ENCODE measurements at regions not wholly inside any gene's neighbourhood (a gene's known extent, or its start where the extent isn't known, plus 50 kb on each side); places are given as distances from the start of the nearest gene placed in this dataset.

DNA sequence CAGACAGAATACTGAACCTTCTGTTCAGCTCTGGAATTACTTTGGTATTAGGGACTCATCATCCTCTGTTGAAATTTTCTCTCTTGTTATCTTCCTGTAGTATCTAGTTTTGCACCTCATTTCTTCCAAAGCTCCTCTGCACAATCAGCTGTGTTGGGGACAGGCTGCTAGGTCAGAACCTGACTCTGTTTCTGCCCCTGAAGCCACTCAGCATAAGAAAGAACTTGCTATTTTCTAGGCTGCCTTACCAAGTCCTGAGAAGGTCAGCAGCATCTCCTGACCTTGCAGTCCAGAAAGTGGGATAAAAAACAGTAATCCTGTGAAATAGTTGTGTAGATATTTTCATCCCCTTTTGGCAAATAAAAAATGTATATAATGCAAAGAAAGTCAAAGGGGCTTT lies 862.6 kb downstream of the SORCS3 start:
- TF ChIP-seq, protein P1, sequence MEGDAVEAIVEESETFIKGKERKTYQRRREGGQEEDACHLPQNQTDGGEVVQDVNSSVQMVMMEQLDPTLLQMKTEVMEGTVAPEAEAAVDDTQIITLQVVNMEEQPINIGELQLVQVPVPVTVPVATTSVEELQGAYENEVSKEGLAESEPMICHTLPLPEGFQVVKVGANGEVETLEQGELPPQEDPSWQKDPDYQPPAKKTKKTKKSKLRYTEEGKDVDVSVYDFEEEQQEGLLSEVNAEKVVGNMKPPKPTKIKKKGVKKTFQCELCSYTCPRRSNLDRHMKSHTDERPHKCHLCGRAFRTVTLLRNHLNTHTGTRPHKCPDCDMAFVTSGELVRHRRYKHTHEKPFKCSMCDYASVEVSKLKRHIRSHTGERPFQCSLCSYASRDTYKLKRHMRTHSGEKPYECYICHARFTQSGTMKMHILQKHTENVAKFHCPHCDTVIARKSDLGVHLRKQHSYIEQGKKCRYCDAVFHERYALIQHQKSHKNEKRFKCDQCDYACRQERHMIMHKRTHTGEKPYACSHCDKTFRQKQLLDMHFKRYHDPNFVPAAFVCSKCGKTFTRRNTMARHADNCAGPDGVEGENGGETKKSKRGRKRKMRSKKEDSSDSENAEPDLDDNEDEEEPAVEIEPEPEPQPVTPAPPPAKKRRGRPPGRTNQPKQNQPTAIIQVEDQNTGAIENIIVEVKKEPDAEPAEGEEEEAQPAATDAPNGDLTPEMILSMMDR (optimal IDR thresholded peaks at IDR 0.05 in 1 of 3, IDR thresholded peaks at IDR 0.05 in 1 of 3, conservative IDR thresholded peaks at IDR 0.05 in 1 of 3; ENCODE audit: extremely low read depth in 1 of 3, insufficient read depth in 2 of 3, low read length in 3 of 3): no peak
- no peak for TF ChIP-seq EZH2 (IDR thresholded peaks at IDR 0.05; ENCODE audit: low read length)

All from keratinocyte (primary cell).